Activated naive CD8-positive, alpha-beta T cell treated with anti-CD3 and anti-CD28 coated beads, Interleukin-2, amount 50 U/mL, for 24 hours (primary cell): ENCODE measurements at regions not wholly inside any gene's neighbourhood (a gene's known extent, or its start where the extent isn't known, plus 50 kb on each side); places are given as distances from the start of the nearest gene placed in this dataset.
"Not testable (repeated sequence)": the region's sequence is repeated elsewhere in the genome, so short reads cannot be mapped to it uniquely, and the experiment has no call there.

Source experiments
- ATAC-seq: fragments of 150-1000 bp; cut with Tn5 transposase; one replicate; pipeline ENCODE4 v1.10.0; 2021
- DNase-seq: peaks from one replicate; pipeline ENCODE4 v3.0.0; 2021
- H3K27ac Mint-ChIP-seq: one replicate; pipeline ENCODE4 v1.8.0; 2021; ENCODE audit warnings: mild to moderate bottlenecking, mixed read lengths
- H3K27me3 Mint-ChIP-seq: one replicate; pipeline ENCODE4 v1.8.0; 2021; ENCODE audit warnings: mixed read lengths
- H3K36me3 Mint-ChIP-seq: one replicate; pipeline ENCODE4 v1.8.0; 2021; ENCODE audit warnings: low read depth, mixed read lengths
- H3K4me1 Mint-ChIP-seq: one replicate; pipeline ENCODE4 v1.8.0; 2021; ENCODE audit warnings: mixed read lengths
- H3K4me3 Mint-ChIP-seq: one replicate; pipeline ENCODE4 v1.8.0; 2021; ENCODE audit warnings: mild to moderate bottlenecking, moderate library complexity, mixed read lengths
- H3K9me3 Mint-ChIP-seq: one replicate; pipeline ENCODE4 v1.8.0; 2021; ENCODE audit warnings: mixed read lengths

DNA sequence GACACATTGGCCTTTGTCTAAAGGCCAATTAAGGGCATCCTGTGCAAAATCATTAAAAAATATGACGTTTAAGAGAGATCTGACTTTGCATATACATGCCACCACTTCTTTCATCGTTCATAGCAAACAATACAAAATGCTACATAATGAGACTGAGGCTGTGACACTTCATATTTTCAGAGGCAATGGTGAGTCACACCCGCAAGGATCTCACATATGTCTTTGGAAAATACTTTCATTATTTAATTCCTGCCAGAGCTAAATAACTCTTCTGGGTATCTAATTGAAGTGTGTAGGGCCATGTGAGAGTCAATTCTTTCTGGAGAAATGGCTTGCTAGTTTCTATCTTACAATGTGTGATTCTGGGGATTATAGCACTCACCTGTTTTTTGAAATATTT lies 222.8 kb upstream of the NLGN4Y start:
- H3K36me3 Mint-ChIP-seq, result no peaks in the 10 kb centered on the region
- H3K27me3 Mint-ChIP-seq, result no peaks in the 10 kb centered on the region
- peak overlapping the region; percentile 31 for H3K27ac Mint-ChIP-seq
- H3K4me1 Mint-ChIP-seq, result peaks cover 22% of the 10 kb centered on the region
- H3K9me3 Mint-ChIP-seq, result no peaks in the 10 kb centered on the region
- no peak overlapping the region for H3K4me3 Mint-ChIP-seq
- no peak for DNase-seq
- peak; percentile 61 for ATAC-seq

DNA sequence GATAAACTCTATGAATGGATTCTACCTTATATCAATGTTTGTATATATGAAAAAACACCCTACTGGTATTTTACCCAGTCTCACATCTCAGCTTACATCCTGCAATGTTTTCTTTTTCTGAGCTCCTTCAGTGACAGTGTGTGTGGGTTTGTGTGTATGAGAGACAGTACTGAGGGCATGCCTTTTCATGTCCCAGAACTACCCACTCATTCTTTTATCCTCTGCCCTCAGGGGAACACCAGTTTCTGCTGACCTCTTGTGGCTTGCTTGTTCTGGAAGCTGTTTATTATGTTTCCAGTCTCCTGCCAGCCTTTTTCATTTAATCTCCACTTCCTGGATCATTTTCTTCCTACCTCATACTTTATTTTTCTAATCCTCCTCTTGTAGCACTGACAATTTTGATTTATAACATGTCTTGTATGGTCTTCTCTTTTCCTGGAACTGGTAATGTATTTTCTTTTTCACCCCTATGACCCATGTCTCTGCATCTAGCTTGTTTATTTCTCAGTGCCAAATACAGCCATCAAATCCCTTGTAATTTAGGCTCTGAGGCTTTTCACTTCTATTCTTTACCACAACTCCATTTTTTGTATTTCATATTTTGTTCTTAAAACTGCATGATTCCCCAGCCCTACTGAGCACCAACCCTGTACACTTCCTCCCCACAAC lies 195.5 kb upstream of the NLGN4Y start:
- Mint-ChIP-seq H3K4me3 (no peak overlapping the region), H3K9me3 (no peaks in the 10 kb centered on the region), H3K36me3 (no peaks in the 10 kb centered on the region), H3K27me3 (no peaks in the 10 kb centered on the region), H3K4me1 (peaks cover 18% of the 10 kb centered on the region), H3K27ac (no peak overlapping the region)
- ATAC-seq (peak; percentile 33), DNase-seq (no peak)

DNA sequence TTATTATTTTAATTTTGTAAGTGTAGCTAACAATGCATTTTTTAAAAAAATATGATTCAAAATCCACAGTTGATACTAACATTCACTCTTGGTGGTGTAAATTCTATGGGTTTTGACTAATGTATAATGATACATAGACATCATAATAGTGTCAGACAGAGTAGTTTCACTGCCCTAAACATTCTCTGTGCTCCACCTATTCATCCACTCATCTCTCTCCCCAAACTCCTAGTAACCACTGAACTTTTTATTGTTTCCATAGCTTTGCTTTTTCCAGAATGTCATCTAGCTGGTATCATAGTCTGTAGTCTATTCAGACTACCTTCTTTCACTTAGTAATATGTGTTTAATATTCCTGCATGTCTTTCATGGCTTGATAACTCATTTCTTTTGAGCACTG lies 194.0 kb upstream of the NLGN4Y start:
- Mint-ChIP-seq H3K27ac (no peak overlapping the region), H3K9me3 (no peaks in the 10 kb centered on the region), H3K36me3 (no peaks in the 10 kb centered on the region), H3K27me3 (no peaks in the 10 kb centered on the region), H3K4me1 (peaks cover 18% of the 10 kb centered on the region), H3K4me3 (no peak overlapping the region)
- no peak for DNase-seq
- peak; percentile 63 for ATAC-seq

DNA sequence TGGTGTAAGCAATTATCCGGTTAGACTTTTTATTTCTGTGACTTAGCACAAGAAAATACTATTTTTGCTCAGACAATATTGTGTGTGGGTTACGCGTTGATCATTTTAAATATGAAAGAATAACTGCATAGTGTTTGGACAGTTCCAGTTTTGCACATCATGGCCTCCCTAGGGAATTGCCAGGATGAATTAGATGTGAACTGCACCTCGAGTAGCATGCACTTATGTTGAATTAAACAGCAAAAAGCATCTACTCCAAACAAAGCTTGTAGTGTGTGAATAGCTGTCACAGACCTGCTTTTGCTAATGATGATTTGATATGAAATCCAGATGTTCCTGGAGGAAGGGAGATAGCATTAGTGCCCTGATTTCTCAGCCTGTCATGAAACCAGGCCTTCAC lies 184.8 kb upstream of the NLGN4Y start:
- DNase-seq (no peak), ATAC-seq (no peak)
- Mint-ChIP-seq H3K36me3 (peaks cover 6% of the 10 kb centered on the region), H3K4me1 (peaks cover 65% of the 10 kb centered on the region), H3K27ac (no peak overlapping the region), H3K4me3 (no peak overlapping the region), H3K9me3 (peaks cover 3% of the 10 kb centered on the region), H3K27me3 (no peaks in the 10 kb centered on the region)

DNA sequence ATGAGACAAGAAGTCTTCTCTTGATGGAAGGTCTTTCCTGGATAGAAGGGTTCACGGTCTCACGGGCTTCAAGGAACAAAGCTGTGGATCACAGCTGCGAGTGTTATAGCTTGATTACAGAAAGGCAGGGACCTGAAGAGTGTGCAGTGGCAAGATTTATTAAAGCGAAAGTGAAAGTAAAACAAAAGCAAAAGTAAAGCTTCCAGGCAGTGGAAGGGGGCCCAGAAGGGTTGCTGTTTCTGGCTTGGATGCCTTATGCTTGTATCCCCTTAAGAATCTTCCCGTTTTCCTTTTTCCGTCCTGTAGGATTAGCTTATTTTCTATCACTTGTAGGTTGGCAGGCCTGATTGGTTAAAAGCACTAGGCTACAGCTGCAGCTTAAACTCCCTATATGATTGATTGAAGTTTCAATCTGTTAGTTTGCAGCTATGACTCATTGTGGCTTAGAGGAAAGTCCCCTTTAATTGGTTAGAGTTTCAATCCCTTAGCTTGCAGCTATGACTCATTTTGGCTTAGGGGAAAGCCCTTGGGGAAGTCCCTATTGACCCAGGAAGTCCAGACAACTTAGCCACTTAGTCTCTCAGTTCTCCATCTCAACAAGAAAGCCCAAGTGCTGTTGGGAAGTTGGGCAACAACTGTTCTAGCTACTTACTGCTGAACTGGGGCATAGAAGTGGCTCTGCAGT lies 183.7 kb upstream of the NLGN4Y start:
- no peaks in the 10 kb centered on the region for H3K27me3 Mint-ChIP-seq
- H3K27ac Mint-ChIP-seq, result peak overlapping the region; percentile 88
- H3K4me1 Mint-ChIP-seq, result peaks cover 75% of the 10 kb centered on the region
- peaks cover 3% of the 10 kb centered on the region for H3K9me3 Mint-ChIP-seq
- peak overlapping the region; percentile 64 for H3K4me3 Mint-ChIP-seq
- ATAC-seq (peak; percentile 58), DNase-seq (peak; percentile 25)
- H3K36me3 Mint-ChIP-seq, result peaks cover 6% of the 10 kb centered on the region

DNA sequence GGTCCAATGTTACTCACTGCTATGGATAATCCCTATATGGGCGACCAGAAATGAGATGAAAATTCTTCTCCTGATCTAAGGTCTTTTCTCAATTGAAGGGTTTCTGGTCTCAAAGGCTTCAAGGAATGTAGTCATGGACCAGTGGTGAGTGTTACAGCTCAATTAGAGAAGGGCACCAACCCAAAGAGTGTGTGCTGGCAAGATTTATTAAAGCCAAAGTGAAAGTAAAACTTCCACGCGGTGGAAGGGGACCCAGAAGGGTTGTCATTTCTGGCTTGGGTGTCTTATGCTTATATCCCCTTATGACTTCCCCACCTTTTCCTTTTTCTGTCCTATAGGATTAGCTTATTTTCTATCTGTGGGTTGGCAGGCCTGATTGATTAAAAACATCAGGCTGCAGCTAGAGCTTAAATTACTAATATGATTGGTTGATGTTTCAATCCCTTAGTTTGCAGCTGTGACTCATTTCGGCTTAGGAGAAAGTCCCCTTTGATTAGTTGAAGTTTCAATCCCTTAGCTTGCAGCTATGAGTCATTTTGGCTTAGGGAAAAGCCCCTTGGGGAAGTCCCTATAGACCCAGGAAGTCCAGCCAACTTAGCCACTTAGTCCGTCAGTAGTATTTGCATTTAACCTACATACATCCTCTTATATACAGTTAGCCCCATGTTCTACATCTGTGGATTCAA lies 179.5 kb upstream of the NLGN4Y start:
- peak; percentile 74 for ATAC-seq
- no peaks in the 10 kb centered on the region for H3K27me3 Mint-ChIP-seq
- no peak for DNase-seq
- peak overlapping the region; percentile 56 for H3K4me3 Mint-ChIP-seq
- H3K27ac Mint-ChIP-seq, result peak overlapping the region; percentile 83
- H3K36me3 Mint-ChIP-seq, result peaks cover 6% of the 10 kb centered on the region
- peaks cover 3% of the 10 kb centered on the region for H3K9me3 Mint-ChIP-seq
- H3K4me1 Mint-ChIP-seq, result peaks cover 80% of the 10 kb centered on the region

DNA sequence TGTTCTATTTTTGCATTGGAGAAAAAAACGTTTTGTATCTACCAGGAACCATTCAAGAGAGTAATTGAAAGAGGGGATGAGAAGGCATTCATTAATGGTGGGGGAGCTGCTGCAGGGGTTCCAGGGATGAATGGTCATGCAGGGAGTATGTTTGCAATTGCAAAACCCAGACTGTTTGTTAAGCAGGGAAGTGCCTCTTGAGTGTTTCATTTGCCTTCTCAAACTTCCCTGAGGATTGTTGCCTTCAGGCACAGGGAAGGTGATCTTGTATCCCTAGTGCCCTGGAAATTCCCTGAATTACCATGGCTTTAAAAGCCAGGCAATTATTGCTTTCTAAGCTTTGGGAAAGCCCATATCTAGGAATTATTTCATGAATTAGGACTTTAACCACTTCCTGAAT lies 172.7 kb upstream of the NLGN4Y start:
- H3K4me1 Mint-ChIP-seq, result peaks cover 44% of the 10 kb centered on the region
- no peak for DNase-seq
- no peaks in the 10 kb centered on the region for H3K36me3 Mint-ChIP-seq
- H3K27me3 Mint-ChIP-seq, result no peaks in the 10 kb centered on the region
- no peak overlapping the region for H3K4me3 Mint-ChIP-seq
- no peak for ATAC-seq
- H3K9me3 Mint-ChIP-seq, result peaks cover 7% of the 10 kb centered on the region
- H3K27ac Mint-ChIP-seq, result no peak overlapping the region

DNA sequence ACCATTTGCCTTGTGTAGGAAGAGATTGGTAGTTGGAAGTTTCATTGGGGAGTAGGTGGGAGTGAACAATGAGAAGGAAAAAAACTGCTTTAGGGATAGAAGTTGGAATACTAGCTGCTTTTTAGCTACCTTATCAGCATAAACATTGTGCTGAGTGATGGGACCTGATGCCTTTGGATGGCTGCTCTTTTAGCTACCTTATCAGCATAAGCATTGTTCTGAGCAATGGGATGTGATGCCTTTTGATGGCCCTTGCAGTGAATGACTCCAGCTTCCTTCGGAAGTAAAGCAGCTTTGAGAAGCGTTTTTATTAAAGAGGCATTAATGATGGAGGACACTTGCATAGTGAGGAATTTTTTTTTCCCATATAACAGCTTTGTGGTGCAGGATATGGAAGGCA lies 168.2 kb upstream of the NLGN4Y start:
- no peak overlapping the region for H3K4me3 Mint-ChIP-seq
- H3K4me1 Mint-ChIP-seq, result peaks cover 29% of the 10 kb centered on the region
- H3K36me3 Mint-ChIP-seq, result peaks cover 3% of the 10 kb centered on the region
- H3K9me3 Mint-ChIP-seq, result peaks cover 4% of the 10 kb centered on the region
- no peaks in the 10 kb centered on the region for H3K27me3 Mint-ChIP-seq
- no peak for DNase-seq
- no peak for ATAC-seq
- no peak overlapping the region for H3K27ac Mint-ChIP-seq

DNA sequence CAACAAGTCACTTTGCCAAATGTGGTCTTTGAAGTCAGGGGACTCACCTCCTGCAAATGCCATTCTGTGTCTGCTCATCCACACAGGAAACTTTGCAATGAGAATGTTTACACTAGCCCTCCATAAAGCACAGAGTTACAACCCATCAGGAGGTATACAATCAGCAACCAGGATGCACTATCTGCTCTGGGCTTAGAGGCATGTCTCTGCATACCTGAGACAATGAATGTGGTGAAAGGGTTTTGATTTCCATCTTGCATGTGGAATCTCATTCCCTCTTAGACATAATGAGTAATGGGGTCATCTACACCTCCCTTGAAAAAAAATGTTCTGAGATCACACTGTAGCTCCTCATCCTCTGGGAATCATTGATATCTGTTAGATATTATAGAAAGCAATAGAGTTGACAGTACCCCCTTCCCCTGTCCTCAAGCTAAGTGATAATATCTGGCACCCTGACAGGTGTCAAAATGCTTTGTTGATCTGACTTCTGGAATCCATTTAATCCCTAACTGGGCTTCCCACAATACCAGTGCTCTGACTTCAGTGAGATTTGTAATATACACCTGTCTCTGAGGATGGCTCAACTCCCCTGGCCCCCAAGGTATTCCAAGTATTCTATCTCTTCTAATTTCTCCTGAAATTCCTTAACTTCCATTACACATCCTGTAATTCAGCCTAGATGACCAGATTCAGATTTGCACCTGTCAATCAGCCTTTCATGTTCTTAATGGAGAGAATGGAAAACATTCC lies 163.4 kb upstream of the NLGN4Y start:
- Mint-ChIP-seq H3K27ac (no peak overlapping the region), H3K36me3 (peaks cover 3% of the 10 kb centered on the region), H3K4me3 (no peak overlapping the region), H3K9me3 (peaks cover 4% of the 10 kb centered on the region), H3K4me1 (peaks cover 15% of the 10 kb centered on the region), H3K27me3 (peaks cover 2% of the 10 kb centered on the region)
- ATAC-seq (no peak), DNase-seq (no peak)

DNA sequence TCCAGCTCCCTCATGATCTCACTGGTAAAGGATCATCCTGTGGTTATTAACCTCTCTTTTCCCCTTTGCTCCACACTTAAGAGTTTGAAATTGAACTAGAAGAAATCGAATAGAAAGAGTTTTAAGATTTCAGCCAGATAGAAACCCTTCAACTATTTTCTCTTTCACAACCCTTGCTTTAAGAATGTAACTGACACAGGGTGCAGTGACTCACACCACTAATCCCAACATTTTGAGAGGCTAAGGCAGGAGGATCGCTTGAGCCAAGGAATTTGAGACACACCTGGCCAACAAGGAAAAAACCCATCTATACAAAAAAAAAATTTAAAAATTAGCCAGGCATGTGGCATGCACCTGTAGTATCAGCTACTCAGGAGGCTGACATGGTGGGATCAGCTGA lies 150.7 kb upstream of the NLGN4Y start:
- Mint-ChIP-seq H3K4me3 (no peak overlapping the region), H3K27me3 (no peaks in the 10 kb centered on the region), H3K9me3 (no peaks in the 10 kb centered on the region), H3K36me3 (no peaks in the 10 kb centered on the region), H3K27ac (no peak overlapping the region), H3K4me1 (peaks cover 4% of the 10 kb centered on the region)
- ATAC-seq (no peak), DNase-seq (no peak)

DNA sequence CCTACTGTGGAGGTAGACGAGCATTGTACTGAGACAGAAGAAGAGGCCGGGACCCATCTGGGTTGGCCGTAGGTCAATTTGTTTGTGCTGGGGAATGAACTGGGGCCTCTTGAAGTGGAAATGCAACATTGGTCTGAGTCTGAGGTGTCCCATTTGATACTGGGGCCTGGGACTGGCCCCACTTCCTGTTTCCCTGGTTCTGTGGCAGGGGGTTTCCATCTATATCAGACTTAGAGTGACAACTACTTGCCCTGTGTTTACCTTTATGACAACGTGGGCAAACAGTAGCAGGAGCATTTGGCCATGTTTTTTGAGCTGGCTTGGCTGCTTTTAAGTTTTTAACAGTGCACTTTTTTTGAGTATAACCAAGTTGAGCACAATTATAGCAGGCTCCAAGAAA lies 146.1 kb upstream of the NLGN4Y start:
- Mint-ChIP-seq H3K4me3 (no peak overlapping the region), H3K4me1 (peaks cover 3% of the 10 kb centered on the region), H3K9me3 (no peaks in the 10 kb centered on the region), H3K36me3 (no peaks in the 10 kb centered on the region), H3K27me3 (peaks cover 2% of the 10 kb centered on the region), H3K27ac (no peak overlapping the region)
- ATAC-seq, result no peak
- no peak for DNase-seq

DNA sequence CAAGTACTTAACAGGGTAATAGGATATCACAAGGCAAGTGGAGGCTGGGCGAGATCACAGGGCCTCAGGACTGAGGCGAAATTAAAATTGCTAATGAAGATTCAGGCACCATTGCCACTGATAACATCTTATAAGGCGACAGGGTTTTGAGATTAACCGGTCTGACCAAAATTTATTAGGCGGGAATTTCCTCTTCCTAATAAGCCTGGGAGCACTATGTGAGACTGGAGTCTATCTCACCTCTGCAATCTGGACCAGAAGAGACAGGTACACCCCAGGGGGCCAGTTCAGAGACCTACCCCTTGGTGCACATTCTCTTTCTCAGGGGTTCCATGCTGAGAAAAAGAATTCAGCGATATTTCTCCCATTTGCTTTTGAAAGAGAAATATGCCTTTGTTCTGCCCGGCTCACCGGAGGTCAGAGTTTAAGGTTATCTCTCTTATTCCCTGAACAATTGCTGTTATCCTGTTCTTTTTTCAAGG lies 113.7 kb upstream of the NLGN4Y start:
- not testable (repeated sequence) for H3K4me3 Mint-ChIP-seq, H3K27ac Mint-ChIP-seq, H3K27me3 Mint-ChIP-seq, DNase-seq, H3K4me1 Mint-ChIP-seq, H3K36me3 Mint-ChIP-seq, ATAC-seq, H3K9me3 Mint-ChIP-seq

DNA sequence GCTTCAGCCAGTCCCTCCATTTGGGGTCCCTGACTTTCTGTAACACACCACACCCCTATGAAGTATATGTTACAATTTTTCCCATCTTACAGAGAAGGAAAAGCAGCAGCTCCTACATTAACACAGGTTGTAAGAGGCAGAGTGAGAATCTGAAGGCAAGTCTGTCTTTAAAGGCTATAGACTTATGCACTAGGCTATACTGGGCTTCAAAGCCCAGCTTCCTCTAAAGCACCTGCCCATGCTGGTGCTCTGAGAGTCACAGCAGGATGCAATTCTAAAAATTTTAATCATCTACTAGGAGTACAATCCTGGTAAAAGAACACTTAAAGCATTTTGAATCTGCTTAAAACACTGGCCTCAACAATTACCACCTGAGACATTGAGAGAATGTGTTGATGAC lies 113.0 kb upstream of the NLGN4Y start:
- Mint-ChIP-seq H3K27ac (no peak overlapping the region), H3K36me3 (no peaks in the 10 kb centered on the region), H3K4me1 (no peaks in the 10 kb centered on the region), H3K27me3 (no peaks in the 10 kb centered on the region), H3K9me3 (no peaks in the 10 kb centered on the region), H3K4me3 (no peak overlapping the region)
- no peak for ATAC-seq
- DNase-seq, result no peak

DNA sequence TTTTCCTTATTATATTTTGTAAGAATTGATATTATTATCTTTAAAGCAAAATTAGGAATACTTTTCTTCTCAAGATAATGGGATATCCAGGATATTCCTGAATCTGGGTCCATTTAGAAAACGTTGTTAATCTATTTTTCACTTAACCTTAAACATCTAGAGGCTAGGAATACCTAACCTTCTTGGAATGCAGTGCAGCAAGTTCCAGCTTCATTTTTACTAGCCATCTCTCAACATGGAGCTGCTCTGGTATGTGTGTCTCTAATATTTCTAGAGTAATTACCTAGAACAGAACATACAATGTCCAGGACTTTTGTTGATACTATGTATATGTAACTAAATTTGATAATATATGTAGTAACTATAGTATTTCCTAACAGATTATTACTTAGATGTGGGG lies 87.8 kb upstream of the NLGN4Y start:
- no peaks in the 10 kb centered on the region for H3K27me3 Mint-ChIP-seq
- no peaks in the 10 kb centered on the region for H3K36me3 Mint-ChIP-seq
- no peak overlapping the region for H3K27ac Mint-ChIP-seq
- H3K4me3 Mint-ChIP-seq, result no peak overlapping the region
- DNase-seq, result no peak
- H3K4me1 Mint-ChIP-seq, result no peaks in the 10 kb centered on the region
- H3K9me3 Mint-ChIP-seq, result no peaks in the 10 kb centered on the region
- ATAC-seq, result no peak
